Right renal cortex interstitium (tissue), 3 donors: ENCODE measurements at regions not wholly inside any gene's neighbourhood (a gene's known extent, or its start where the extent isn't known, plus 50 kb on each side); places are given as distances from the start of the nearest gene placed in this dataset.
"Not testable (repeated sequence)": the region's sequence is repeated elsewhere in the genome, so short reads cannot be mapped to it uniquely, and the experiment has no call there.

Source experiments
- DNase-seq, 3 donors: peaks; one replicate each; pipeline ENCODE4 v3.0.0-alpha.2; 2013; ENCODE audit warnings: low read depth in 3 of 3, low spot score in 2 of 3

DNA sequence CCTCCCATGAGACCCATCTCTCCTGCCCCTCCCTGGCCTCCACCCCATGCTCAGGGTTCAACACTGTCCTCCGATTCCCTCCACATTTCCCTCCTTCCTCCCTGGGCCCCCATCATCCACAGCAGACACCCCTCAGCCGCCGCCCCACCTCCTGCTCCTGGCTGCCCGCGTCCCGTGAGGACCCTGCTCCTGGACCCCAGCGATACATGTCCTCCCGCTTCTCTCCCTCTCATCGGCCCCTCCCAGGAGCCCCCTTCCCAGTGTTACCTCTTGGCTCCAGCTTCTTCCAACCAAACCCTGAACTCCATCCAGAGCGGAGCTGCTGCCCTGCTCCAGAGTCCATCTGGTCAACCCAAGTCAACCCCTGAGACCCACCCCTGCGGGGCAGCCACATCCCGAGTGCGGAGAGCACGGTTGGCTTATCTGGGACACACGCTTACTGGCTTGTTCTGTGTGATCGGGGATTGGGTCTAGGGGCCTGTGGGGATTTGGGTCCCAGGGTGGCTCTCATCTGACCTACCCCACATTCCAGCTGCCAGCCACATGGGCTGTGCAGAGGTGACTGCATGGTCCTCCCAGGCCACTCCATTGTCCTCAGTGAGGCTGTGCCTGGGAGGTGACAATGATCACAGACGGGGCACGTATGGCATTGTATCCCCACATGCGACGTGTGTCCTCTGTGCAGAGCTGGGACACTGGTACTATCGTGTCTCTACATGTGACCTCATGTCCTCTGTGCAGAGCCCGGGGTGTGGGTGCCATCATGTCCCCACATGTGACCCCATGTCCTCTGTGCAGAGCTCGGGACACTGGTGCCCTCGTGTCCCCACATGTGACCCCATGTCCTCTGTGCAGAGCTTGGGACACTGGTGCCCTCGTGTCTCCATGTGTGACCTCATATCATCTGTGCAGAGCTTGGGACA, 333.6 kb downstream of the ADGRD1 start:
- DNase-seq, result no peak

DNA sequence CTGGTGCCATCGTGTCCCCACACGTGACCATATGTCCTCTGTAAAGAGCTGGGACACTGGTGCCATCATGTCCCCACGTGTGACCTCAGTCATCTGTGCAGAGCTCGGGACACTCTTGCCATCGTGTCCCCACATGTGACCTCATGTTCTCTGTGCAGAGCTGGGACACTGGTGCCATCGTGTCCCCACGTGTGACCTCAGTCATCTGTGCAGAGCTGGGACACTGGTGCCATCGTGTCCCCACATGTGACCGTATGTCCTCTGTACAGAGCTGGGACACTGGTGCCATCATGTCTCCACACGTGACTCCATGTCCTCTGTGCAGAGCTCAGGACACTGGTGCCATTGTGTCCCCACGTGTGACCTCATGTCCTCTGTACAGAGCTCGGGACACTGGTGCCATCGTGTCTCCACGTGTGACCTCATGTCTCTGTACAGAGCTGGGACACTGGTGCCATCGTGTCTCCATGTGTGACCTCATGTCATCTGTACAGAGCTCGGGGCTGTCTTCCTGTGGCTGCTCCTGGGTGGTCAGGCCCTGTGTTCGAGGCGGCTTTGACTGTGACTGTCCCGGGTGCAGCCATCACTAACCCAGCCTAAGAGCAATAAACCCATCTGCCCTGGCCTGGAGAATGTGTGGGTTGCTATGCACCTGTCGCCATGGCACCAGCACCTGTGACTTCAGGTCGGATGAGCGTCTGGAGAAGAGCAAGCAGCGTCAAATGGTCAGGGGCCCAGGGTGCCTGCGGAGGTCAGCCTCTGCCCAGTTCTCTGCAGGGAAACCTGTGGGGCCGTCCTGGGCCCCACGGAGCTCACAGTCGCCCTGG, 334.4 kb downstream of the ADGRD1 start:
- DNase-seq, result no peak

DNA sequence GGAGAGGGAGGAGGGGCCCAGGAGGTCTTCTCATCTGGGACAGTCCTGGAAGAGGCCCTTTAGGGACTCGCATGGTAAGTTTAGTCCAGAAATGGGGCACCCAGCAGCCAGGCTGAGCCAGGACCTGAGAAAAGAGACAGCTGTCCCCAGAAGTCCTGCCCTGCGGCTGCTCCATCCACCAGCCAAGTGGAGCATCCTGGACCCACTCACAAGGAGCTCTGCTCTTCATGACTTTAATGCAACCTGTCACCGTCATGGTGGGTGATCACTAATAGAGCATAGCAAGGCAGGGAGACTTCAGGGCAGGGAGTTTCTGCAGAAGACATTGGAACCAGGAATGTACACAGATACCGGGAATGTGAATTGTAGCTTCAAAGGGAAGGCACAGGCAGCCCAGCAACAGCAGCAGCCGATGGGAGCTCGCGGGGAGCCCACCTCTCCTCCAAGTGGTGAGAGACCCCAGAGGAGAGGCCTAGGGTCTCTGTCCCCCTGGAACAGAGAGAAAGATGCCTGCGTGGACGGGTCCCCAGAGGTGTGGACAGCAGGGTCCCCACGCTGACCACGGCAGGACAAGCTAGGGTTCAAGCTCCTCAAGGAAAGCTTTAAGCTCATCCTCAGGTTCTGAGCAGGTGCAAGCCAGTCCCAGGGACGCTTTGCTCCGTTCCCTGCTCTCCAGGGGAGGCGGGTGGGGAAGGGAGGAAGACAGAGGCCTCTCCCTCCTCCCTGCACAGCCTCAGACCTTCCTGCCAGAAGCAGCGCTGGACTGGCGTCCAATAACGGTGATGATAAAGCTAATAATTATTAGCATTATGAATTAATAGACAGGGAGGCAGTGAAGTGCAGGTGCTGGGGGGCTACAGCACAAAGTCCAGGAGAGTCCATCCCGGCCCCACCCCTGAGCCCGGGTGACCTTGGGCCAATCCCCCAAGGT, 335.3 kb downstream of the ADGRD1 start:
- DNase-seq, result not testable (repeated sequence)

DNA sequence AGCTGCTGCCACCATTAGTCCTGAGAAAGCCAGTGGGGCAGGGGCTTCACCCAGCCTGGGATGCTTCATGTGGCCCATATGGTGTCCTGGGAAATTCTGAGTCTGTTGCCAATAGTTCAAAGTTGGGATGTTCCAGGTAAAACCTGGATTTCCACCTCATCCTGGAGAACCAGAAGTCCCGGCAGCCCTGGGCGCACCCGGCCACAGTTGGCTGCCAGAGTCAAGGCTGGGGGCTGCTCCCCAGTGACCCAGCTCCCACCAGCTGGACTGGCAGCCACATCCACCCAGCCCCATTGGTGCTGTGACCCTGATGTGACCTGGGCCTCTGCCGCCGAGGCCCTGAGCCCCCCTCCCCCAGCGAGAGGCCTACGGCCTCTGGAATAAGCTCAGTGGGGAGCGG, 336.1 kb downstream of the ADGRD1 start:
- not testable (repeated sequence) for DNase-seq

DNA sequence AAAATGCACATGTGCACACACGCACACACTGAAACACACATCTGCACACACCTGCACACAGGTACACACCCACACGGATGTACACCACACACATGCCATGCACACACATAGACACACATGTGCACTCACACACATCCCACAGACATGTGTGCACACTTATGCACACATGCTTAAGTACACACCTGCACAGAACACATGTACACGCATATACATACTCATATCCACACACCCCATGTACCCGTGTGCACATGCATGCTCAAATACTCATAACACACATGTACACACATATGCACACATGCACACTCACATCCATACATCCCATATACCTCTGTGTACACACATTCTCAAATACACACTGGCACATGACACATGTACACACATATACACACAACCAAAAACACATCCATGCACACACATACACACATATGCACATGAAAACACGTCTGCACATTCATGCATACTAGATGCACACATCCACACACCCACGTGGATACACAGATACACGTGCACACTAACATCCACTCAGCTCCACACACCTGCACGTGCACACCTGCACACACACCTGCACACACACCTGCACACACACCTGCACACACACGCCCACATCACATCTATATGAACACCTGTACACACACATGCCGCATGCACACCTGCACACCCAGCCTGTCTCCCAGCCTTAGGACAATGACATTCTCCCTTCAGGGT, 336.7 kb downstream of the ADGRD1 start:
- DNase-seq, result no peak

DNA sequence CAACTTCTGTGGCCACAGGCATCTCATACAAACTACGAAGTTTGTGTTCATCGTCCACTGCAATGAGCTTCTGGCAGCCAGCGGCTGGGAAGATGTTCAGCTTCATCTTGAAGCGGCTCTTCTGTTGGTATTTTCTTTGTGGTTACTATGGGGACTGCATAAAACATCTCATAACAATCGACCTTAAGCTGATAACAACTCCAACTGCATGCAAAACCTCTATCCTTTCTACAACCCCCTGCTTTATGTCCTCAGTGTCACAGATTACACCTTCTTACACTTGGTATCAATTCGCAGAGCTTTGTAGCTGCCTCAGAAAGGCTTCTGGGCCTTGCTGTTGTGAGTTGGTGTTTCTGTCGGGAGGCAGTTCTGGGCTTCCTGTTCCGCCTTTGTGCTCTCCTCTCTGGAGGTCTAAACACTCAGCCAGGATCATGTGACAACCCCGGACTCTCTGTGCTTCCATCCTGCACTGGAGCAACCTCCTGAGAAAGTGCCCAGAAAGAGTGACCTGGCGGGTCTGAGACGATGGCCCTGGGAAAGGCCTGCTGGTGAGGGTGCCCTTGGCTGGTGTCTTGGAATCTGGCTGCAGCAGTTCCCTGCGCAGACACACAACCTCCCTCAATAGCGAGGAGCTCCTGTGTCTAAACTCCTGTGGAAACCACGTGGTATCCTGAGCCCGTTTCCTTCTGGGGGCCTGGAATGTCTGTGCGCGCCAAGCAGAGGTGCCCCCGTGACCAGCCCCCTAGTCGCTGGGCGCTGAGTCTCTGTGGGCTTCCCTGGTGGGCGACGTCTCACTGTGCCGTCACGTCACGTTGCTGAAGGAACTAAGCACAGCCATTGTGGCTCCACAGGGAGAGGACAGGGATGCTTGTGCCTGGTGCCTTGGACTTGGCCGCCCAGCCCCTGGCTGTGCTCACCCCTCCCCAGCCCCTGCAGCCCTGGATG, 339.6 kb downstream of the ADGRD1 start:
- not testable (repeated sequence) for DNase-seq

DNA sequence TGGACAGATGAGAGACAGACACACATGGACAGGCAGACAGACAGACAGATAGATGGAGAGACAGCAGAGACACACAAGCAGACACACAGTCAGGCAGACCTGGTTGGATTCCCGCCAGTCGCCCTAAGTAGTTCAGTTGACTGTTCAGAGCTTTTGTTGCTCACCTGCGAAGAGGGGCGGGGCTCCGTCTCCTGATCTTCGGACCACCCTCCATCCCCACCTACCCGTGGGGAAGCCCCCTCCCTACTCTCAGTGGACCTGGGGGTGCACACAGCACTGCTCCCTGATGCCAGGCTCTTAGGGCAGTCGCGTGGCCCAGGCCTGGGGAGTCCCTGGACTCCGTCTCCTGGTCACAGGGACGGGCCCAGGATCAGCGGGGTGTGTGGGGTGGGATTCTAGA, 341.0 kb downstream of the ADGRD1 start:
- not testable (repeated sequence) for DNase-seq

DNA sequence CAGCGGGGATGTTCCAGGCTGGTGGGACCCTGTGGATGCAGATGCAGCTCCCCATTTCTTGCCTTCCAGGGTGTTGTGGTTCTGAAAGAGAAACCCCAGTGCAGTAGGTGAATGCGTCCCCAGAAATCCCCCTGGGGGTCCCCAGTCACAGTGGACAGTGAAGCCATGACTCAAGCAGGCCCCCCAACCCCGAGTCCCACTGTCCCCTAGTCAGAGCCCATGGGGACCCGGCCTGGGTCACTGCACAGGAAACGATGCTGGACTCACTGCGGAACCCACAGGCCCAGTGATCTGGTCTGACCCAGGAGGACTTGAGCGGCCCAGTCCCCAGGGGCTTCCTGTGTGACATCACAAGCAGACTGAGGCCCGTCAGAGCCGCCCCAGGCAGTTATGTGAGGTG, 341.4 kb downstream of the ADGRD1 start:
- not testable (repeated sequence) for DNase-seq

GRCh38 chr12:131295559-131295958, 341.9 kb downstream of the ADGRD1 start:
- DNase-seq, result not testable (repeated sequence)

- DNase-seq, result not testable (repeated sequence)
Observed at GRCh38 chr12:131296136-131296535, 342.4 kb downstream of the ADGRD1 start.

DNA sequence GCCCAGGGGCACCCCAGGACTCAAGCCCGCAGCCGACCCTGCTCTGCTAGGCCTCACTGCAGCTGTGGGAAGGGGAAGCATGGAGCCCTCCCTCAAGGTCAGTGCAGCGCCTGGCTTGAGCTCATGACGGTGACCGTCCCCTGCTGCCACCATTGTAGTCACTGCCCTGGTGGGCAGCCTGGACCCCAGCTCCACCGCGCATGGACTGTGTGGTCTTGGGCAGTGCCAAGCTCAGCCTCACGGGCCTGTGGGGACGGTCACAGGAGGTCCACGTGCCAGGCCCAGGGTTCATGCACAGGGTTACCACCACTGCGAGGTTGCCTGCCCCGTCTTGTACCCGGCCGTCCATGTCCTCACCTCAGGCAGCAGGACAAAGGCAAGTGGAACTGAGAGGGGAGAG, 342.9 kb downstream of the ADGRD1 start:
- DNase-seq, result not testable (repeated sequence)

DNA sequence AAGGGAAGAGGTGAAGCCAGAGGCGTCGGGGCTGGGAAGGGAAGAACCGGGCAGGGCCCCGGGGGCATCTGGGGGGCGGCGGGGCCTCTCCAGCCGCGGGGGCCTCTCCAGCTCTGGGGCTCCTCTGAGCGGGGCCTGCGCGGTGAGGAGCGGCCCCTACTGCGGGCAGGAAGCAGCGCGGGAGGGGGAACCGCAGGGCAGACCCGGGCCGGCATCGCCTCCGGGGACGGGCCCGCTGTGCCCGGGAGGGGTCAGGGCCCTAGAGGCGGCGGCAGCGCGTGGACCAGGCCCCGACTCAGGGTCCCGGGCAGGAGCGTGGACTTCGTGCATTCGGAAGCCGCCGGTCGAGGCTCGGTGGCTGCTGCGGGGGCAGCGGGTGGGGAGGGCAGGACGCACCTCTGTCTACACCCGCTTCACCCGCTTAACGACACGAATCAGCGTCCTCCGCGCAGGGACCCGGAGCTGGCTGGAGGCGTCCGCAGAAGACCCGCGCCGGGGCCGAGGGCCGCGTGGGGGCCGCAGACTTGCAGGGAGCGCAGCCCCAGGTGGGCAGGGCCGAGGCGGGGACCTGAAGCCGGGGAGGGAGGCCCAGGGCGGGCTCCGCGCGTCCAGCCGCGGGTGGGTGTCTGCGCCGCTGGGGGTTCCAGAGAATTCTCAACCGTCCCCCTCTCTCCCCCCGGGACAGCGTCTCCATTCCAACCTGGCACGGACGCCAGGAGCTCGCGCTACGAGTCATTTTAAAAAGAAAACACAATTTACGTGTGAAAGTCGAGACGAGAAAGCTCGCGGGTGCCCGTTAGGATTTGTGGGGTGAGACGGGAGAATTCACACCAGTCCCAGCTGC, 345.0 kb downstream of the ADGRD1 start:
- not testable (repeated sequence) for DNase-seq

- not testable (repeated sequence) for DNase-seq
Observed at GRCh38 chr12:131299370-131299701, 345.6 kb downstream of the ADGRD1 start.

GRCh38 chr12:131303576-131303975, 349.9 kb downstream of the ADGRD1 start:
- not testable (repeated sequence) for DNase-seq

GRCh38 chr12:131304642-131305041, 350.9 kb downstream of the ADGRD1 start:
- not testable (repeated sequence) for DNase-seq

GRCh38 chr12:131309700-131310099, 356.0 kb downstream of the ADGRD1 start:
- DNase-seq, result no peak

- DNase-seq, result not testable (repeated sequence)
Observed at GRCh38 chr12:131310227-131310969, 356.7 kb downstream of the ADGRD1 start.
